H1 (cell line): ENCODE measurements at regions not wholly inside any gene's neighbourhood (a gene's known extent, or its start where the extent isn't known, plus 50 kb on each side); places are given as distances from the start of the nearest gene placed in this dataset.

Source experiments
- CTCF ChIA-PET: fragments of 300-600 bp; sonication (Branson Sonifier 250); formaldehyde crosslinking; loops from one replicate; lab custom pipeline; 2021; ENCODE audit not compliant: partially characterized antibody; lab: Charles Lee
- POLR2A ChIA-PET: fragments of 300-600 bp; sonication (Branson Sonifier 250); formaldehyde crosslinking; loops from one replicate; lab custom pipeline; 2021; ENCODE audit warnings: inconsistent platforms; ENCODE audit not compliant: partially characterized antibody; lab: Charles Lee
- DNase-seq, 2 experiments: peaks; one replicate each; pipeline versions ENCODE4 v3.0.0 to v3.0.0-alpha.2; 2010 to 2022; ENCODE audit warnings: low spot score in 2 of 2, low read depth in 1 of 2, mixed read lengths in 1 of 2
- FAIRE-seq: peaks from 2 replicates; lab custom pipeline; 2011; peaks lifted over from hg19 to GRCh38; lab: Jason Lieb, UNC
- H2AFZ ChIP-seq: 2 replicates; pipeline ENCODE4 v1.8.1; 2012; ENCODE audit warnings: low read length, inconsistent platforms
- H2AK5ac ChIP-seq: 2 replicates; pipeline ENCODE4 v1.6.1; 2013; ENCODE audit warnings: low read depth, low read length
- H2BK120ac ChIP-seq: replicated peaks from 2 replicates; pipeline ENCODE3; 2013; ENCODE audit warnings: low read depth, low read length, inconsistent platforms
- H2BK12ac ChIP-seq: 2 replicates; pipeline ENCODE4 v1.6.1; 2013; ENCODE audit warnings: low read depth, low read length
- H2BK15ac ChIP-seq: 2 replicates; pipeline ENCODE4 v1.6.1; 2013; ENCODE audit warnings: low read length
- H2BK20ac ChIP-seq: 2 replicates; pipeline ENCODE4 v1.6.1; 2013; ENCODE audit warnings: low read length
- H2BK5ac ChIP-seq: 2 replicates; pipeline ENCODE4 v1.6.1; 2013; ENCODE audit warnings: low read depth, low read length
- H3K14ac ChIP-seq: 2 replicates; pipeline ENCODE4 v1.6.1; 2013; ENCODE audit warnings: inconsistent platforms; ENCODE audit not compliant: insufficient read length
- H3K18ac ChIP-seq: 2 replicates; pipeline ENCODE4 v1.6.1; 2013; ENCODE audit warnings: low read length; ENCODE audit errors: extremely low read depth
- H3K23ac ChIP-seq: 2 replicates; pipeline ENCODE4 v1.6.1; 2013; ENCODE audit warnings: inconsistent platforms; ENCODE audit not compliant: insufficient read length
- H3K23me2 ChIP-seq: 2 replicates; pipeline ENCODE4 v1.6.1; 2013; ENCODE audit warnings: low read depth, low read length
- H3K27ac ChIP-seq: 2 replicates; pipeline ENCODE4 v1.6.1; 2011; ENCODE audit warnings: low read depth, low read length, inconsistent platforms
- H3K27me3 ChIP-seq, 4 experiments: replicated peaks in 1 of 4; 1 replicate in 1 of 4; 2 replicates in 3 of 4; pipeline versions ENCODE4 v1.6.1 to v1.8.1; 2011 to 2013; ENCODE audit warnings: low read length in 3 of 4, mild to moderate bottlenecking in 3 of 4, inconsistent platforms in 2 of 4, mixed read lengths in 2 of 4, moderate library complexity in 1 of 4; ENCODE audit not compliant: control insufficient read depth in 3 of 4, insufficient read depth in 3 of 4; ENCODE audit errors: extremely low read depth in 1 of 4
- H3K36me3 ChIP-seq, 4 experiments: 2 replicates each; pipeline versions ENCODE4 v1.6.1 to v1.8.1; 2011 to 2013; ENCODE audit warnings: mild to moderate bottlenecking in 4 of 4, low read length in 3 of 4, moderate library complexity in 2 of 4, control low read depth in 1 of 4, inconsistent platforms in 1 of 4; ENCODE audit not compliant: insufficient read depth in 4 of 4, control insufficient read depth in 2 of 4
- H3K4ac ChIP-seq: replicated peaks from 2 replicates; pipeline ENCODE3; 2013; ENCODE audit warnings: low read length, low read depth, mixed read lengths, inconsistent platforms; ENCODE audit not compliant: insufficient read length
- H3K4me1 ChIP-seq, 4 experiments: replicated peaks in 1 of 4; 1 replicate in 1 of 4; 2 replicates in 3 of 4; pipeline versions ENCODE4 v1.6.1 to v1.8.1; 2011 to 2013; ENCODE audit warnings: low read length in 3 of 4, inconsistent platforms in 2 of 4, mixed read lengths in 1 of 4; ENCODE audit not compliant: insufficient read depth in 4 of 4, control insufficient read depth in 3 of 4
- H3K4me2 ChIP-seq, 2 experiments: 2 replicates each; pipeline versions ENCODE4 v1.6.1 to v1.8.1; 2011 to 2013; ENCODE audit warnings: low read depth in 2 of 2, low read length in 2 of 2, control low read depth in 1 of 2, inconsistent platforms in 1 of 2, mild to moderate bottlenecking in 1 of 2; ENCODE audit not compliant: insufficient read depth in 1 of 2
- H3K4me3 ChIP-seq, 4 experiments: fragments of 200-600, 300-600 bp in 1 of 4; sonication (generic), shearing (Covaris generic), sonication (Bioruptor Twin) in 1 of 4; 2 replicates each; pipeline versions ENCODE4 v1.5.1 to v1.8.1; 2011 to 2016; ENCODE audit warnings: low read length in 4 of 4, low read depth in 3 of 4, control low read depth in 2 of 4, inconsistent platforms in 2 of 4, mild to moderate bottlenecking in 2 of 4, mixed read lengths in 1 of 4, moderate library complexity in 1 of 4; ENCODE audit not compliant: insufficient read depth in 2 of 4; ENCODE audit errors: extremely low read depth in 1 of 4
- H3K56ac ChIP-seq: replicated peaks from 2 replicates; pipeline ENCODE3; 2013; ENCODE audit warnings: low read depth, mild to moderate bottlenecking, mixed read lengths, low read length, inconsistent platforms; ENCODE audit not compliant: insufficient read length
- H3K79me1 ChIP-seq: 2 replicates; pipeline ENCODE4 v1.6.1; 2013; ENCODE audit warnings: low read depth, low read length, control low read depth
- H3K79me2 ChIP-seq, 2 experiments: 2 replicates each; pipeline versions ENCODE4 v1.6.1 to v1.8.1; 2012 to 2013; ENCODE audit warnings: low read length in 2 of 2, mild to moderate bottlenecking in 2 of 2, inconsistent platforms in 1 of 2; ENCODE audit not compliant: insufficient read depth in 2 of 2, control insufficient read depth in 1 of 2
- H3K9ac ChIP-seq, 4 experiments: replicated peaks in 1 of 4; 1 replicate in 1 of 4; 2 replicates in 3 of 4; pipeline versions ENCODE4 v1.6.1 to v1.8.1; 2011 to 2013; ENCODE audit warnings: low read depth in 3 of 4, low read length in 3 of 4, control low read depth in 2 of 4, mild to moderate bottlenecking in 2 of 4, moderate library complexity in 2 of 4, inconsistent platforms in 1 of 4; ENCODE audit errors: extremely low read depth in 1 of 4
- H3K9me3 ChIP-seq, 2 experiments: 2 replicates each; pipeline versions ENCODE4 v1.6.1 to v1.8.1; 2012 to 2013; ENCODE audit warnings: mild to moderate bottlenecking in 2 of 2, moderate library complexity in 2 of 2, control low read depth in 1 of 2, inconsistent platforms in 1 of 2, low read depth in 1 of 2, low read length in 1 of 2, mixed read lengths in 1 of 2; ENCODE audit not compliant: insufficient read depth in 2 of 2
- H4K20me1 ChIP-seq, 2 experiments: replicated peaks in 1 of 2; 2 replicates each; pipeline versions ENCODE3 to v1.8.1; 2011 to 2013; ENCODE audit warnings: inconsistent platforms in 2 of 2, low read length in 2 of 2, mild to moderate bottlenecking in 1 of 2; ENCODE audit not compliant: insufficient read depth in 2 of 2, control insufficient read depth in 1 of 2
- H4K5ac ChIP-seq: 2 replicates; pipeline ENCODE4 v1.6.1; 2013; ENCODE audit warnings: low read length, low read depth, mixed read lengths, inconsistent platforms; ENCODE audit not compliant: insufficient read length
- H4K8ac ChIP-seq: 2 replicates; pipeline ENCODE4 v1.8.0; 2013; ENCODE audit warnings: mild to moderate bottlenecking, moderate library complexity, low read length, inconsistent platforms; ENCODE audit not compliant: insufficient read depth; ENCODE audit errors: extremely low read depth
- H4K91ac ChIP-seq: replicated peaks from 2 replicates; pipeline ENCODE3; 2013; ENCODE audit warnings: low read length, mixed read lengths, inconsistent platforms; ENCODE audit not compliant: insufficient read length
- WGBS, 2 experiments: shearing (Covaris generic) in 1 of 2; methylation state at CpG; one replicate each; pipeline versions ENCODE4 v1.1.6 to v1.1.7; 2013 to 2015; ENCODE audit warnings: low lambda C conversion rate in 2 of 2, mixed read lengths in 2 of 2, inconsistent platforms in 1 of 2, low coverage in 1 of 2, missing lambda C conversion rate in 1 of 2; ENCODE audit not compliant: insufficient replicate concordance in 2 of 2, insufficient coverage in 1 of 2, insufficient read length in 1 of 2; ENCODE audit errors: extremely low coverage in 1 of 2, missing lambda C conversion rate in 1 of 2; 5-methylcytosine and 5-hydroxymethylcytosine counted together
- TF ChIP-seq, protein P1 (sequence below): fragments of 300-600 bp; sonication (generic); IDR thresholded peaks from 2 replicates; pipeline ENCODE4 v1.7.1; 2012; ENCODE audit warnings: low read length, moderate library complexity, mild to moderate bottlenecking, inconsistent platforms; ENCODE audit not compliant: insufficient replicate concordance

DNA sequence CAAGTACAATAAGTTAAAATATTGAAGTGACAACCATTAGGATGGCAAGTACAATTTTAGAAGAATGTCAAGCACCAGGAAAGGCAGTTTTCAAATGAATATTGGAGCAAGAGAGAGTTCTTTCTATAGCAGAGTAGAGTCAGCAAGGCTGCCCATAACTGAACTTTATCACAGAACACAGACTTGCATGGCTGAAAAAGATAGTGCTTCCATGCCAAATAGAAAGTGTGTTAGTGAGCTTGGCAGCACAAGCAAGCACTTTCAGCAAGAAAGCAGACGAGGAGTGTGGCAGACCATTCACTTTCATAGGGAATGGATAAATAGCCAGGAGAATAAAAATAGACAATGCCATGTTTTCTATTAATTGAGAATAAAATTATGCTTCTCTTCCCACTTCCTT lies 647.0 kb upstream of the MGAT4C start:
- WGBS, 2 experiments: 94% methylated on average over 1 of the region's 1 CpG; no CpG with 5 or more reads in 1 of the 2 experiments
- Histone ChIP-seq H3K27me3 (no peaks in the 10 kb centered on the region), H3K23ac (no peak overlapping the region), H3K4ac (no peak overlapping the region), H3K79me1 (no peaks in the 10 kb centered on the region), H2BK12ac (no peak overlapping the region), H3K4me2 (no peak overlapping the region), H3K56ac (no peak overlapping the region), H3K79me2 (no peaks in the 10 kb centered on the region), H3K9me3 (no peaks in the 10 kb centered on the region), H2BK15ac (no peak overlapping the region), H3K9ac (no peak overlapping the region), H3K18ac (no peak overlapping the region), H3K27ac (no peak overlapping the region), H2AFZ (no peak overlapping the region), H3K4me3 (no peak overlapping the region), H2BK5ac (no peak overlapping the region), H4K5ac (no peak overlapping the region), H4K91ac (no peak overlapping the region), H4K8ac (no peak overlapping the region), H2AK5ac (no peak overlapping the region), H2BK20ac (no peak overlapping the region), H3K23me2 (no peaks in the 10 kb centered on the region), H3K4me1 (no peaks in the 10 kb centered on the region), H2BK120ac (no peak overlapping the region), H3K36me3 (no peaks in the 10 kb centered on the region), H4K20me1 (no peaks in the 10 kb centered on the region), H3K14ac (no peak overlapping the region)
- DNase-seq: no peak
- ChIA-PET CTCF (no interaction called here), POLR2A (no interaction called here)
- no peak for FAIRE-seq
- TF ChIP-seq, protein P1, sequence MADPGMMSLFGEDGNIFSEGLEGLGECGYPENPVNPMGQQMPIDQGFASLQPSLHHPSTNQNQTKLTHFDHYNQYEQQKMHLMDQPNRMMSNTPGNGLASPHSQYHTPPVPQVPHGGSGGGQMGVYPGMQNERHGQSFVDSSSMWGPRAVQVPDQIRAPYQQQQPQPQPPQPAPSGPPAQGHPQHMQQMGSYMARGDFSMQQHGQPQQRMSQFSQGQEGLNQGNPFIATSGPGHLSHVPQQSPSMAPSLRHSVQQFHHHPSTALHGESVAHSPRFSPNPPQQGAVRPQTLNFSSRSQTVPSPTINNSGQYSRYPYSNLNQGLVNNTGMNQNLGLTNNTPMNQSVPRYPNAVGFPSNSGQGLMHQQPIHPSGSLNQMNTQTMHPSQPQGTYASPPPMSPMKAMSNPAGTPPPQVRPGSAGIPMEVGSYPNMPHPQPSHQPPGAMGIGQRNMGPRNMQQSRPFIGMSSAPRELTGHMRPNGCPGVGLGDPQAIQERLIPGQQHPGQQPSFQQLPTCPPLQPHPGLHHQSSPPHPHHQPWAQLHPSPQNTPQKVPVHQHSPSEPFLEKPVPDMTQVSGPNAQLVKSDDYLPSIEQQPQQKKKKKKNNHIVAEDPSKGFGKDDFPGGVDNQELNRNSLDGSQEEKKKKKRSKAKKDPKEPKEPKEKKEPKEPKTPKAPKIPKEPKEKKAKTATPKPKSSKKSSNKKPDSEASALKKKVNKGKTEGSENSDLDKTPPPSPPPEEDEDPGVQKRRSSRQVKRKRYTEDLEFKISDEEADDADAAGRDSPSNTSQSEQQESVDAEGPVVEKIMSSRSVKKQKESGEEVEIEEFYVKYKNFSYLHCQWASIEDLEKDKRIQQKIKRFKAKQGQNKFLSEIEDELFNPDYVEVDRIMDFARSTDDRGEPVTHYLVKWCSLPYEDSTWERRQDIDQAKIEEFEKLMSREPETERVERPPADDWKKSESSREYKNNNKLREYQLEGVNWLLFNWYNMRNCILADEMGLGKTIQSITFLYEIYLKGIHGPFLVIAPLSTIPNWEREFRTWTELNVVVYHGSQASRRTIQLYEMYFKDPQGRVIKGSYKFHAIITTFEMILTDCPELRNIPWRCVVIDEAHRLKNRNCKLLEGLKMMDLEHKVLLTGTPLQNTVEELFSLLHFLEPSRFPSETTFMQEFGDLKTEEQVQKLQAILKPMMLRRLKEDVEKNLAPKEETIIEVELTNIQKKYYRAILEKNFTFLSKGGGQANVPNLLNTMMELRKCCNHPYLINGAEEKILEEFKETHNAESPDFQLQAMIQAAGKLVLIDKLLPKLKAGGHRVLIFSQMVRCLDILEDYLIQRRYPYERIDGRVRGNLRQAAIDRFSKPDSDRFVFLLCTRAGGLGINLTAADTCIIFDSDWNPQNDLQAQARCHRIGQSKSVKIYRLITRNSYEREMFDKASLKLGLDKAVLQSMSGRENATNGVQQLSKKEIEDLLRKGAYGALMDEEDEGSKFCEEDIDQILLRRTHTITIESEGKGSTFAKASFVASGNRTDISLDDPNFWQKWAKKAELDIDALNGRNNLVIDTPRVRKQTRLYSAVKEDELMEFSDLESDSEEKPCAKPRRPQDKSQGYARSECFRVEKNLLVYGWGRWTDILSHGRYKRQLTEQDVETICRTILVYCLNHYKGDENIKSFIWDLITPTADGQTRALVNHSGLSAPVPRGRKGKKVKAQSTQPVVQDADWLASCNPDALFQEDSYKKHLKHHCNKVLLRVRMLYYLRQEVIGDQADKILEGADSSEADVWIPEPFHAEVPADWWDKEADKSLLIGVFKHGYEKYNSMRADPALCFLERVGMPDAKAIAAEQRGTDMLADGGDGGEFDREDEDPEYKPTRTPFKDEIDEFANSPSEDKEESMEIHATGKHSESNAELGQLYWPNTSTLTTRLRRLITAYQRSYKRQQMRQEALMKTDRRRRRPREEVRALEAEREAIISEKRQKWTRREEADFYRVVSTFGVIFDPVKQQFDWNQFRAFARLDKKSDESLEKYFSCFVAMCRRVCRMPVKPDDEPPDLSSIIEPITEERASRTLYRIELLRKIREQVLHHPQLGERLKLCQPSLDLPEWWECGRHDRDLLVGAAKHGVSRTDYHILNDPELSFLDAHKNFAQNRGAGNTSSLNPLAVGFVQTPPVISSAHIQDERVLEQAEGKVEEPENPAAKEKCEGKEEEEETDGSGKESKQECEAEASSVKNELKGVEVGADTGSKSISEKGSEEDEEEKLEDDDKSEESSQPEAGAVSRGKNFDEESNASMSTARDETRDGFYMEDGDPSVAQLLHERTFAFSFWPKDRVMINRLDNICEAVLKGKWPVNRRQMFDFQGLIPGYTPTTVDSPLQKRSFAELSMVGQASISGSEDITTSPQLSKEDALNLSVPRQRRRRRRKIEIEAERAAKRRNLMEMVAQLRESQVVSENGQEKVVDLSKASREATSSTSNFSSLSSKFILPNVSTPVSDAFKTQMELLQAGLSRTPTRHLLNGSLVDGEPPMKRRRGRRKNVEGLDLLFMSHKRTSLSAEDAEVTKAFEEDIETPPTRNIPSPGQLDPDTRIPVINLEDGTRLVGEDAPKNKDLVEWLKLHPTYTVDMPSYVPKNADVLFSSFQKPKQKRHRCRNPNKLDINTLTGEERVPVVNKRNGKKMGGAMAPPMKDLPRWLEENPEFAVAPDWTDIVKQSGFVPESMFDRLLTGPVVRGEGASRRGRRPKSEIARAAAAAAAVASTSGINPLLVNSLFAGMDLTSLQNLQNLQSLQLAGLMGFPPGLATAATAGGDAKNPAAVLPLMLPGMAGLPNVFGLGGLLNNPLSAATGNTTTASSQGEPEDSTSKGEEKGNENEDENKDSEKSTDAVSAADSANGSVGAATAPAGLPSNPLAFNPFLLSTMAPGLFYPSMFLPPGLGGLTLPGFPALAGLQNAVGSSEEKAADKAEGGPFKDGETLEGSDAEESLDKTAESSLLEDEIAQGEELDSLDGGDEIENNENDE: no peak
